ENCODE measurements at regions not wholly inside any gene's neighbourhood (a gene's known extent, or its start where the extent isn't known, plus 50 kb on each side); places are given as distances from the start of the nearest gene placed in this dataset.

DNA sequence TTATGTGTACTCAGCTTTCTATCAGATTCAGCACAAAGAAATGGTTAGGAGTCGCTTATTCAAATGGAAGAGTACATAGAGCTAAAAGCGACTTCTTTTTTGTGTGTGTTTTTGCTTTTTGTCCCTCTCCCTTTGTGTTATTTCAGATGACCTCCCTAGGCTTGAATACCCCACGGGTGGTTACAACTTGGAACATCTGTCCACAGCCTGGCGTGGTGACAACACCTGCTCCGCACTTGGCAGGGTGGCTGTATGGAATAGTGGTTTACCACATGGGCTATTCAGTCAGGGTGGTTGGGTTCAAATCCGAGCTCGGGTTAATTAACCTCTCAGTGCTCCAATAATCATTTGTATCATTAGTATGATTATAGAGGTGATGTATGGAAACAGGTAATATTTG is 151.6 kb upstream of the FREM2 start:
- H3K27ac ChIP-seq (ENCODE audit: control insufficient read depth, insufficient read depth, low read length) = no peak overlapping the region
- no peaks in the 10 kb centered on the region for H3K79me2 ChIP-seq (ENCODE audit: control insufficient read depth, insufficient read depth, low read length)
- H4K20me1 ChIP-seq (ENCODE audit: control insufficient read depth, extremely low read depth, insufficient read depth, low read length) = no peaks in the 10 kb centered on the region
- no peak overlapping the region for H3K9ac ChIP-seq (ENCODE audit: control insufficient read depth, extremely low read depth, insufficient read depth, low read length)
- no peaks in the 10 kb centered on the region for H3K9me3 ChIP-seq (ENCODE audit: control insufficient read depth, low read depth, low read length)
- TF ChIP-seq, protein P1, sequence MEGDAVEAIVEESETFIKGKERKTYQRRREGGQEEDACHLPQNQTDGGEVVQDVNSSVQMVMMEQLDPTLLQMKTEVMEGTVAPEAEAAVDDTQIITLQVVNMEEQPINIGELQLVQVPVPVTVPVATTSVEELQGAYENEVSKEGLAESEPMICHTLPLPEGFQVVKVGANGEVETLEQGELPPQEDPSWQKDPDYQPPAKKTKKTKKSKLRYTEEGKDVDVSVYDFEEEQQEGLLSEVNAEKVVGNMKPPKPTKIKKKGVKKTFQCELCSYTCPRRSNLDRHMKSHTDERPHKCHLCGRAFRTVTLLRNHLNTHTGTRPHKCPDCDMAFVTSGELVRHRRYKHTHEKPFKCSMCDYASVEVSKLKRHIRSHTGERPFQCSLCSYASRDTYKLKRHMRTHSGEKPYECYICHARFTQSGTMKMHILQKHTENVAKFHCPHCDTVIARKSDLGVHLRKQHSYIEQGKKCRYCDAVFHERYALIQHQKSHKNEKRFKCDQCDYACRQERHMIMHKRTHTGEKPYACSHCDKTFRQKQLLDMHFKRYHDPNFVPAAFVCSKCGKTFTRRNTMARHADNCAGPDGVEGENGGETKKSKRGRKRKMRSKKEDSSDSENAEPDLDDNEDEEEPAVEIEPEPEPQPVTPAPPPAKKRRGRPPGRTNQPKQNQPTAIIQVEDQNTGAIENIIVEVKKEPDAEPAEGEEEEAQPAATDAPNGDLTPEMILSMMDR (optimal IDR thresholded peaks at IDR 0.05 in 1 of 3, IDR thresholded peaks at IDR 0.05 in 1 of 3, conservative IDR thresholded peaks at IDR 0.05 in 1 of 3; ENCODE audit: extremely low read depth in 1 of 3, insufficient read depth in 2 of 3, low read length in 3 of 3) = no peak
- TF ChIP-seq EZH2 (IDR thresholded peaks at IDR 0.05; ENCODE audit: low read length) = no peak
- dilution Hi-C loops (cut with MboI; ENCODE audit: extremely low pct_ligation_motif_present, low sequenced_read_pairs) = no loop called here
- peaks cover 4% of the 10 kb centered on the region for H3K27me3 ChIP-seq (ENCODE audit: control insufficient read depth, extremely low read depth, insufficient read depth, low read length)
- no peak for FAIRE-seq
- H3K4me2 ChIP-seq (ENCODE audit: control insufficient read depth, extremely low read depth, insufficient read depth, low read depth, low read length) = no peak overlapping the region
- H3K4me1 ChIP-seq (ENCODE audit: control insufficient read depth, extremely low read depth, insufficient read depth, low read length) = no peaks in the 10 kb centered on the region
- H3K9me1 ChIP-seq (ENCODE audit: control insufficient read depth, extremely low read depth, insufficient read depth, low read length) = no peaks in the 10 kb centered on the region
- DNase-seq (ENCODE audit: low read depth, low spot score) = no peak
- no peak overlapping the region for H3K4me3 ChIP-seq (ENCODE audit: control insufficient read depth in 2 of 3, extremely low read depth in 1 of 3, insufficient read depth in 2 of 3, low read depth in 1 of 3, low read length in 3 of 3)
- H3K36me3 ChIP-seq (ENCODE audit: control insufficient read depth in 2 of 2, extremely low read depth in 1 of 2, insufficient read depth in 2 of 2, low read length in 2 of 2) = no peaks in the 10 kb centered on the region
- no peak overlapping the region for H2AFZ ChIP-seq (ENCODE audit: control insufficient read depth, low read length)

DNA sequence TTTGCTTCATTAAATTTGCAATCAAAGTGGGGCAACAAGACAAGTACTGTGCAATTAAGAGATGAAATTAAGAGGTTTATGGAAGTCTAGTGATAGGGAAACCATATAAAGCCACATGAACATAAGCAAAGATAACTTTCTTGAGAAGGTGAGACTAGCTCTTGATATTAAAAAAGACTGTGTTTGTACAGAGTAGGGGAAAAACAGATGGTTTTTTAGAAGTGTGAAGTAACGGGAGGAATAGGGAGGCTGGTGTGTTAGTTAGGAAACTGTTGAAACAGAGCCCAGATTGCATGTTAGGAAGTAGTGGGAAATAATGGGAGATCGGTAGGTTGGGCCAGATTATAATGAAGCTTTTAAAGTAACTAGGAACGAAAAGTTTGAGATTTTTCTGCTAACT is 149.8 kb upstream of the FREM2 start:
- FAIRE-seq (no peak), DNase-seq (ENCODE audit: low read depth, low spot score) (no peak)
- Histone ChIP-seq H4K20me1 (ENCODE audit: control insufficient read depth, extremely low read depth, insufficient read depth, low read length) (no peaks in the 10 kb centered on the region), H3K27me3 (ENCODE audit: control insufficient read depth, extremely low read depth, insufficient read depth, low read length) (peaks cover 4% of the 10 kb centered on the region), H3K9me3 (ENCODE audit: control insufficient read depth, low read depth, low read length) (no peaks in the 10 kb centered on the region), H3K4me3 (ENCODE audit: control insufficient read depth in 2 of 3, extremely low read depth in 1 of 3, insufficient read depth in 2 of 3, low read depth in 1 of 3, low read length in 3 of 3) (no peak overlapping the region), H3K4me1 (ENCODE audit: control insufficient read depth, extremely low read depth, insufficient read depth, low read length) (no peaks in the 10 kb centered on the region), H3K36me3 (ENCODE audit: control insufficient read depth in 2 of 2, extremely low read depth in 1 of 2, insufficient read depth in 2 of 2, low read length in 2 of 2) (no peaks in the 10 kb centered on the region), H2AFZ (ENCODE audit: control insufficient read depth, low read length) (no peak overlapping the region), H3K9me1 (ENCODE audit: control insufficient read depth, extremely low read depth, insufficient read depth, low read length) (no peaks in the 10 kb centered on the region), H3K79me2 (ENCODE audit: control insufficient read depth, insufficient read depth, low read length) (no peaks in the 10 kb centered on the region), H3K4me2 (ENCODE audit: control insufficient read depth, extremely low read depth, insufficient read depth, low read depth, low read length) (no peak overlapping the region), H3K27ac (ENCODE audit: control insufficient read depth, insufficient read depth, low read length) (no peak overlapping the region), H3K9ac (ENCODE audit: control insufficient read depth, extremely low read depth, insufficient read depth, low read length) (no peak overlapping the region)
- dilution Hi-C loops (cut with MboI; ENCODE audit: extremely low pct_ligation_motif_present, low sequenced_read_pairs) = no loop called here
- no peak for TF ChIP-seq EZH2 (IDR thresholded peaks at IDR 0.05; ENCODE audit: low read length)
- TF ChIP-seq, protein P1 (optimal IDR thresholded peaks at IDR 0.05 in 1 of 3, IDR thresholded peaks at IDR 0.05 in 1 of 3, conservative IDR thresholded peaks at IDR 0.05 in 1 of 3; ENCODE audit: extremely low read depth in 1 of 3, insufficient read depth in 2 of 3, low read length in 3 of 3) = no peak
